ENCODE measurements at regions not wholly inside any gene's neighbourhood (a gene's known extent, or its start where the extent isn't known, plus 50 kb on each side); places are given as distances from the start of the nearest gene placed in this dataset.

GRCh38 chr13:97629601-97630272 is 195.8 kb downstream of the RAP2A start:
- intact Hi-C loops (cut with micrococcal nuclease), result no loop called here

DNA sequence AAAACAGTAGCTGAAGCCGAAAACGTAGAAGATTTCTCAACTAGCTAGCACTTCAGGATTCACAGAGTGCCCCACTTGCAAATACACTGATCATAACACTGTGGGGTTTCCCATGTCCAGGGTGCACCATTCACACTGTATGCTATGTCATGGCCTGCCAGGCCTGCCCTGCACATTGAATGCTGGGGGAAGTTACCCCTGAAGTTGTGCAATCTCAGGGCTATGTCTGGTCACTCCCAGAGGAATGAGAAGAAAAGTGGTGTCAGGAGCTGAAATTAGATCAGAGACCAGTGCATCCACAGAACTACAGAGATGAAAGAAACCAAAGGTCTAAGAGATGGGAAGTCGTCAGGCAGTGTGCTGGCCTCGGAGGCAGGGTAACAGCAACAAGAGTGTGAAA is 196.8 kb downstream of the RAP2A start:
- intact Hi-C loops (cut with micrococcal nuclease), result loop anchor here (1.0 kb wide), 1 partner anchor 195 kb away; no protein-coding TSS in a partner anchor

- intact Hi-C loops (cut with micrococcal nuclease), result loop anchor here (1.0 kb wide), 1 partner anchor 196 kb away; no protein-coding TSS in a partner anchor
Measured at GRCh38 chr13:97631158-97631557, 197.2 kb downstream of the RAP2A start.

- intact Hi-C loops (cut with micrococcal nuclease), result no loop called here
Measured at GRCh38 chr13:97639236-97639635, 205.3 kb downstream of the RAP2A start.

GRCh38 chr13:97640268-97640667 is 206.3 kb downstream of the RAP2A start:
- intact Hi-C loops (cut with micrococcal nuclease), result no loop called here

DNA sequence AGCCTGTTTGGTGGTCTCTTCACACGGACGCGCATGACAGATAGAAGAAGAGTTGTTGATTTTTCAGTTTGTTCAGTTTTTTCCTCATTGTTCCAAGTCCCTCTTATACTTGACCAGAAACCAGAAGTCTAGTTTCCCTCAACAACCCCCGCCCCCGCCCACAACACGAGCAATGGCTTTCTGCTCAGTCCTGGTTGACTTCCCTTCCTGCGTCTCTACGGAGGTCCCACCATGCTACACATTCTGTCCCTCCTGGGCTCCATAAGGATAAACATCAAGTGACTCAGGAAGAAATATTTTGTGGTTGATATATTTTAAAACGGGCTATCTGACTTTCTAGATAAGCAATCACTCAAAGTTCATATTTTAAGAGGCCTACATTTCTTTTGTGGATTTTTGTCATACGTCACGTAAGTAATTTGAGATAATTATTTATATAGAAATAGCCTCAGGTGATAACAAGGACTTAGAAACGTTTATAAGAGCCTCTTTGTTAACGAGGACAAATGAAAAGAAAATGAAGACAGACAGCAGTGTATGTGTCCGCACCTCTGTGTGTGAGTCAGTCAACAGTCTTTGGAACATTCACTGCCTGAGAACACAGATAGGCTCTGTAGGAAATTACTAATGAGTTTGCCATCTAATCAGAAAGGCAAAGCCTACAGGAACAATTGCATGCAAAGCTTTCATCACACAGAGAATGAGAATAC is 214.4 kb downstream of the RAP2A start:
- intact Hi-C loops (cut with micrococcal nuclease), result no loop called here

GRCh38 chr13:97648881-97649224 is 214.9 kb downstream of the RAP2A start:
- intact Hi-C loops (cut with micrococcal nuclease), result no loop called here

GRCh38 chr13:97653443-97654140 is 219.6 kb downstream of the RAP2A start:
- intact Hi-C loops (cut with micrococcal nuclease), result no loop called here

DNA sequence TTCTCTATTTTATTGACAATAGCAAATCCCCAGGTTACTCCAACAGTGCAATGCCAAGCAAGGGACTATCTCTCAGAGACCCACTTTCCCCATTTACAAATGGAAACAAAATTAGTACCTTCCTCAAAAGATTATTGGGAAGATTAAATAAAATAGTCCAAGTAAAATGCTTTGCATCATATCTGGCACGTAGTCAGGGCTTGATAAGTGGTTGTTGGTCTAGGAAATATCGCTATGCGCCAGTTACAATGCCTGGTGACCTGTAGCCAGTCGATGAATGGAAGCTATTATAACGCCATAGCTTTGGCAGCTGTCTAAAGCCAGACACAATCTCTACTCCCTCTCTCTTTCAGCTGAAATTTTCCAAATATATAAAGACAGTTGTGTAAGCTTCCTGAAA is 220.3 kb downstream of the RAP2A start:
- intact Hi-C loops (cut with micrococcal nuclease), result no loop called here

- intact Hi-C loops (cut with micrococcal nuclease), result no loop called here
Measured at GRCh38 chr13:97658556-97658955, 224.6 kb downstream of the RAP2A start.

- intact Hi-C loops (cut with micrococcal nuclease), result loop anchor here (2.0 kb wide), 1 partner anchor 19 kb away; no protein-coding TSS in a partner anchor
Measured at GRCh38 chr13:97659602-97660001, 225.6 kb downstream of the RAP2A start.

DNA sequence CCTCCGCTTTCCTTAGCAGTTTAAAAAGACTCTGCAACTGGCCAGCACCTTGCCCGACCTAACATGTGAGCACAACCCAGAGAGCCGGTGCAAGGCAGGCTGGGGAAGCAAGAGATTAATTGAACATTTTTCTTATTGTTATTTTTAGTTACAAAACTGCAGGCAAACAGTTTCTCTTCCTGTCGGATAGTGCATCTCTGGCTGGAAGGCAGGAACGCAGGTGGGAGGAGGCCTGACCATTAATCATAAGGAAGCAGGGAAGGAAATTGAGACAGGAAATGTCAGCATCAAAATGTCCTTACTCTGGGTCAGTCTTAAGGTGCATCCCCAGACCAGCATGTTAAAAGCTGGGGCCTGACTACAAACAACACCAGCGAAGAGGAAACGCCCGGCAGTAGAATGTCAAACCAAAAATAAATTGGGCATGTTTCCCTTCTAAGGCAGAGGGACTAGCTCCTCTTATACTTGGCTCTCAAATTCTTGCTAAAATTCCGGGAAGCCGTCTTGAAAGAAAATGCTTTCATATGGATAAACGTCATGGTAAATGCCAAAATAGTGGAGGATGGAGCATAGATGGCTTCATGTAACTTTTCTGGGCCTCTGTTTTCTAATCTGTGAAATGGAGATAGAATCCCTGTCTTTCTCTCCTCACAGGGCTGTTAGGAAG is 226.8 kb downstream of the RAP2A start:
- intact Hi-C loops (cut with micrococcal nuclease), result loop anchor here (2.0 kb wide), 1 partner anchor 18 kb away; no protein-coding TSS in a partner anchor

DNA sequence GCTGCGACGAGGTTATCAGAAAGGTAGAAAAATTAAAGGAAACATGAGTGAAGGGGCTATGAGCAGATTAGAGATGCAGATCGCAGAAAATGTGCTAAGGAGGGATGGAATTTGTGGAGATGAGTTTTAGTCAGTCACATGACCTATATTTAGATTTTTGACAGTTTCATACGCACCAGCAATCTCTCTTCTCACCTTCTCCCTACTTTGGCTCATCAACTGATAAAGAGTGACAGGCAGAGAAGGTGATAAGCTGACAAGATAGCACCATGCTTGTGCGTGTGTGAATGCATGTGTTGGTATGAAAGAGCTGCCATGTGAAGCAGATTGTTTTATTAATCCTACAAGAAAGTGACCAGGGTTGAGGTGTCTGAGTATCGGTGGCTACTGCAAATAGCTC is 252.6 kb downstream of the RAP2A start:
- intact Hi-C loops (cut with micrococcal nuclease), result no loop called here

GRCh38 chr13:97692628-97693027 is 258.7 kb downstream of the RAP2A start:
- intact Hi-C loops (cut with micrococcal nuclease), result no loop called here

DNA sequence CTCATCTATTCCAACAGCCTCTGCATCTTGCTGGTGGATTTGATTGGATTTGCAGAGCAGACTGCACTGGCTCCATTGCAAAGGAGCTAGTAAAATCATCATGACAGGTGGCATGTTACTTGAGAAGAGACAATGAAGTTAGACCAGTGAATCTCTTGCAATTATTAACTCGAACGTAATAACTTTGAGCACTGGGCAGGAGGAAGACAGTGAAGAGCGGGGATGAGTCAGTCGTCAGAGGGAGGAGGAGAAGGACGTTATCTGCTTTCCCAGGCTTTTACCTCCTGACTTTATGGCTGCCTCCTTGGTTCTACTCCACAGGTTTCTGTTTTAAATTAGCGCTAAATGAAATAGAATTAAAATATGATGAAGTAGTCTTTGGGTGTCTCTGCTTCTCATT is 257.8 kb upstream of the IPO5 start:
- intact Hi-C loops (cut with micrococcal nuclease), result no loop called here

- intact Hi-C loops (cut with micrococcal nuclease), result no loop called here
Measured at GRCh38 chr13:97696921-97697320, 256.6 kb upstream of the IPO5 start.

GRCh38 chr13:97700306-97700848 is 253.1 kb upstream of the IPO5 start:
- intact Hi-C loops (cut with micrococcal nuclease), result no loop called here

DNA sequence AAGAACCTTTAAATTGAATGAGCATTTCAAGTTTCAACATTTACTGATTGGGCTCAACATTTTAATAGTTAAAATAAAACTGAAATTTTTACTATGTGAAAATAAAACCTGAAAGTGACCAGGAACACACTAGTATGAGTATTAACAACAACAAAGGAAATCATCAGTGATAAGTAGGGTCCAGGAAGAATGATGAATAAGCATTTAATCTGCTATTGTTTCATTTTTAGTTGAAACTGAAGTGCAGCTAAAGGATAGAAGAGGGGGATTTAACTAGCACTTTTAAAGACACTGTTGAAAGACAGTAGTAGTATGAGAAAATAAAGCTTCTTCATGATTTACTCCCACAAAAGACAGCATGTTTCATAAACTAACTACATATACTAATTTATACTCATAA is 250.9 kb upstream of the IPO5 start:
- intact Hi-C loops (cut with micrococcal nuclease), result no loop called here

- intact Hi-C loops (cut with micrococcal nuclease), result no loop called here
Measured at GRCh38 chr13:97710797-97711196, 242.7 kb upstream of the IPO5 start.

DNA sequence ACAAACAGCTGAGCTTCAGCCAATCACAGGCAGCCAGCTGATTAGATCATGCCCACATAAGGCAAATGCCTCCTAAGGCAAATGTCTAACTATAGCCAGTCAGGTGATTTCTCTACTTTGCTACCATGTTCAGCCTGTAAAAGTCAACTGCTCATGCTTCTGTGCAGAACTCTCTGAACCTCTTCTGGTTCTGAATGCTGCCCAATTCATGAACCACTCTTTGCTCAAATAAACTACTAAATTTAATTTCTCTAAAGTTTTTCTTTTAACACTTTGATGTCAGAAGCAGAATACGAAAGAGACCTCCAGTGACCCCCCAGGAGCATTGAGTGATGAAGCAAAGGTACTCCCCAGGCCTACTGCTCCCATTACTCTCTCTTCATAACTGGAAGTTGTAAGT is 240.7 kb upstream of the IPO5 start:
- intact Hi-C loops (cut with micrococcal nuclease), result no loop called here

GRCh38 chr13:97715763-97716162 is 237.7 kb upstream of the IPO5 start:
- intact Hi-C loops (cut with micrococcal nuclease), result no loop called here

GRCh38 chr13:97716746-97717145 is 236.7 kb upstream of the IPO5 start:
- intact Hi-C loops (cut with micrococcal nuclease), result no loop called here

Data from T-helper 1 cell treated with Interleukin-12 subunit alpha and Interleukin-12 subunit beta and Interleukin-4 antibody, amounts not matched to agents 30 ng/mL and 1 ng/mL, for 36 hours (primary cell).